RWPE2 (cell line): ENCODE measurements at regions not wholly inside any gene's neighbourhood (a gene's known extent, or its start where the extent isn't known, plus 50 kb on each side); places are given as distances from the start of the nearest gene placed in this dataset.

Experiments
- ATAC-seq: fragments of 200-7000 bp; cut with Tn5 transposase; 3 replicates; pipeline ENCODE4 v1.9.1; 2021; ENCODE audit warnings: low read depth
- DNase-seq: peaks from one replicate; pipeline ENCODE4 v3.0.0-alpha.2; 2020; ENCODE audit warnings: low spot score
- H3K27ac ChIP-seq: fragments of 450-650 bp; 2 replicates; pipeline ENCODE4 v1.5.1; 2017; ENCODE audit warnings: mild to moderate bottlenecking; ENCODE audit not compliant: poor library complexity, severe bottlenecking
- H3K27me3 ChIP-seq: fragments of 250-450 bp; sonication (Bioruptor Pico); 2 replicates; pipeline ENCODE4 v1.5.1; 2021; ENCODE audit warnings: mild to moderate bottlenecking, moderate library complexity; ENCODE audit not compliant: insufficient read depth, poor library complexity, severe bottlenecking
- H3K36me3 ChIP-seq: fragments of 250-450 bp; sonication (Bioruptor Pico); 2 replicates; pipeline ENCODE4 v1.5.1; 2020; ENCODE audit warnings: low read depth, mild to moderate bottlenecking, moderate library complexity
- H3K4me1 ChIP-seq: fragments of 250-450 bp; sonication (Bioruptor Pico); 2 replicates; pipeline ENCODE4 v1.5.1; 2021; ENCODE audit warnings: mild to moderate bottlenecking, moderate library complexity; ENCODE audit not compliant: insufficient read depth, poor library complexity, severe bottlenecking
- H3K4me3 ChIP-seq: fragments of 250-450 bp; sonication (Bioruptor Pico); 2 replicates; pipeline ENCODE4 v1.5.1; 2021; ENCODE audit warnings: mild to moderate bottlenecking, moderate library complexity; ENCODE audit not compliant: severe bottlenecking
- H3K9me3 ChIP-seq: fragments of 250-450 bp; sonication (Bioruptor Pico); 2 replicates; pipeline ENCODE4 v1.5.1; 2021; ENCODE audit warnings: mild to moderate bottlenecking, moderate library complexity; ENCODE audit not compliant: severe bottlenecking
- CTCF ChIP-seq: fragments of 450-650 bp; IDR thresholded peaks from one replicate; pipeline ENCODE4 v1.5.1; 2017; ENCODE audit warnings: mild to moderate bottlenecking, moderate library complexity; ENCODE audit not compliant: poor library complexity, severe bottlenecking

GRCh38 chr1:168782559-168783116 is 53.6 kb upstream of the DPT start:
- Histone ChIP-seq H3K4me1 (no peaks in the 10 kb centered on the region), H3K9me3 (no peaks in the 10 kb centered on the region), H3K27me3 (no peaks in the 10 kb centered on the region), H3K4me3 (no peak overlapping the region), H3K36me3 (no peaks in the 10 kb centered on the region), H3K27ac (no peak overlapping the region)
- ATAC-seq (no peak), DNase-seq (no peak)
- no peak for TF ChIP-seq CTCF

GRCh38 chr1:168783458-168784210 is 54.6 kb upstream of the DPT start:
- H3K4me3 ChIP-seq, result no peak overlapping the region
- no peaks in the 10 kb centered on the region for H3K27me3 ChIP-seq
- TF ChIP-seq CTCF, result no peak
- no peaks in the 10 kb centered on the region for H3K36me3 ChIP-seq
- no peak for DNase-seq
- no peaks in the 10 kb centered on the region for H3K4me1 ChIP-seq
- H3K27ac ChIP-seq, result no peak overlapping the region
- no peak for ATAC-seq
- no peaks in the 10 kb centered on the region for H3K9me3 ChIP-seq

DNA sequence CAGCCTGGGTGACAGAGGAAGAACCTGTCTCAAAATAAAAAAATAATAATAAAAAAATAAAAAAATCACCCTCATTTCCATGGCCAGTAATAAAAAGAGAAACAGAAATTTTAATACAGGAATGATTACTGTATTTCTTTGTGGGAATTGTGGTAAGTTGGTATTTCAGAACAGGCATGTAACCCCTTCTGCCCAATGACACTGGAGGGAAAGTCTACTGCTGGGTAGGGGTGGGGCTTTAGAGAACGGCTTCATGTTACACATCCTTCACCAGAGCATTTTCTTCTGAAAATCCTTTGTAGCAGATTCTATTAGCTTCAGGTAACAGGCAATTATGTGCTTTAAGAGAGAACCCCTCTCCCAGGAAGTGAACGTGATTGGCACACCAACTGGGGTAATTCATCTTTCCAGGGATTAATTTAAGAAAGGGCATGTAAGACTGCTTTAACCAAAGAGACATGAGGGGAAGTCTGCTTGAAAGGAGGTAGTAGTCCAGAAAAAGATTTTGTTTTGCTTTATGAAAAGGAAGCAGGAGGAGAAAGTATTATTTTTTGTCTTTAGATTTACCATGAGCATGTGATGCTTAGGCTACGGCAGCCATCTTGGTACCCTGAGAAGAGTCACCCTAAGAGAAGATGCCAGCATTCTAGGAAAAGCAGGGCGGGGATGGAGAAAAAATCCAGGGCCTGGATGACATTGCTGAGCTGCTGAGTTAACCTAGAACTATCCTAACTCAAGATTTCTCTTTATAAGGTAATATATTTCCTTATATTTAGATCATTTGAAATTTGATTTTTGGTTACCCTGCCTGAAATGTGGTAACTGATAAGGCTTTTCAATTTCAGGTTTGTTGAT is 57.7 kb upstream of the DPT start:
- Histone ChIP-seq H3K9me3 (no peaks in the 10 kb centered on the region), H3K4me1 (no peaks in the 10 kb centered on the region), H3K36me3 (no peaks in the 10 kb centered on the region), H3K4me3 (no peak overlapping the region), H3K27ac (no peak overlapping the region), H3K27me3 (no peaks in the 10 kb centered on the region)
- ATAC-seq (no peak), DNase-seq (no peak)
- TF ChIP-seq CTCF, result no peak

GRCh38 chr1:168788258-168788657 is 59.3 kb upstream of the DPT start:
- Histone ChIP-seq H3K36me3 (no peaks in the 10 kb centered on the region), H3K27me3 (no peaks in the 10 kb centered on the region), H3K4me1 (no peaks in the 10 kb centered on the region), H3K9me3 (no peaks in the 10 kb centered on the region), H3K27ac (no peak overlapping the region), H3K4me3 (no peak overlapping the region)
- no peak for DNase-seq
- TF ChIP-seq CTCF, result no peak
- no peak for ATAC-seq
